Keratinocyte (primary cell): ENCODE measurements at regions not wholly inside any gene's neighbourhood (a gene's known extent, or its start where the extent isn't known, plus 50 kb on each side); places are given as distances from the start of the nearest gene placed in this dataset.

Experiments used
- DNase-seq: peaks from one replicate; pipeline ENCODE4 v3.0.0-alpha.2; 2011; ENCODE audit warnings: low read depth, missing footprints, low spot score
- FAIRE-seq: peaks from 2 replicates; lab custom pipeline; 2011; peaks lifted over from hg19 to GRCh38; lab: Jason Lieb, UNC
- H2AFZ ChIP-seq: 2 replicates; pipeline ENCODE4 v1.6.0; 2012; ENCODE audit warnings: low read length, control low read depth, inconsistent platforms; ENCODE audit not compliant: control insufficient read depth
- H3K27ac ChIP-seq: 2 replicates; pipeline ENCODE4 v1.5.1; 2011; ENCODE audit warnings: low read length; ENCODE audit not compliant: control insufficient read depth, insufficient read depth
- H3K27me3 ChIP-seq: 3 replicates; pipeline ENCODE4 v1.6.0; 2011; ENCODE audit warnings: low read length; ENCODE audit not compliant: control insufficient read depth, insufficient read depth; ENCODE audit errors: extremely low read depth
- H3K36me3 ChIP-seq, 2 experiments: 2 replicates in 1 of 2; 3 replicates in 1 of 2; pipeline ENCODE4 v1.5.1; 2011; ENCODE audit warnings: low read length in 2 of 2, mild to moderate bottlenecking in 1 of 2; ENCODE audit not compliant: control insufficient read depth in 2 of 2, insufficient read depth in 2 of 2; ENCODE audit errors: extremely low read depth in 1 of 2
- H3K4me1 ChIP-seq: 3 replicates; pipeline ENCODE4 v1.5.1; 2011; ENCODE audit warnings: low read length; ENCODE audit not compliant: control insufficient read depth, insufficient read depth; ENCODE audit errors: extremely low read depth
- H3K4me2 ChIP-seq: 3 replicates; pipeline ENCODE4 v1.6.0; 2011; ENCODE audit warnings: low read depth, low read length; ENCODE audit not compliant: control insufficient read depth, insufficient read depth; ENCODE audit errors: extremely low read depth
- H3K4me3 ChIP-seq, 3 experiments: fragments of 200-600 bp in 1 of 3; sonication (generic) in 1 of 3; 2 replicates in 2 of 3; 3 replicates in 1 of 3; pipeline ENCODE4 v1.5.1; 2011 to 2016; ENCODE audit warnings: low read length in 3 of 3, mild to moderate bottlenecking in 3 of 3, control low read depth in 2 of 3, inconsistent platforms in 1 of 3, low read depth in 1 of 3, mixed read lengths in 1 of 3, mixed run types in 1 of 3, moderate library complexity in 1 of 3; ENCODE audit not compliant: control insufficient read depth in 2 of 3, insufficient read depth in 2 of 3; ENCODE audit errors: extremely low read depth in 1 of 3
- H3K79me2 ChIP-seq: 2 replicates; pipeline ENCODE4 v1.6.0; 2012; ENCODE audit warnings: low read length; ENCODE audit not compliant: control insufficient read depth, insufficient read depth
- H3K9ac ChIP-seq: 3 replicates; pipeline ENCODE4 v1.6.0; 2011; ENCODE audit warnings: low read length; ENCODE audit not compliant: control insufficient read depth, insufficient read depth; ENCODE audit errors: extremely low read depth
- H3K9me1 ChIP-seq: 3 replicates; pipeline ENCODE4 v1.6.0; 2011; ENCODE audit warnings: low read length; ENCODE audit not compliant: control insufficient read depth, insufficient read depth; ENCODE audit errors: extremely low read depth
- H3K9me3 ChIP-seq: 2 replicates; pipeline ENCODE4 v1.5.1; 2012; ENCODE audit warnings: low read depth, low read length; ENCODE audit not compliant: control insufficient read depth
- H4K20me1 ChIP-seq: 3 replicates; pipeline ENCODE4 v1.6.0; 2011; ENCODE audit warnings: low read length; ENCODE audit not compliant: control insufficient read depth, insufficient read depth; ENCODE audit errors: extremely low read depth
- CTCF ChIP-seq, 3 experiments: IDR thresholded peaks in 1 of 3; conservative IDR thresholded peaks in 1 of 3; optimal IDR thresholded peaks in 1 of 3; 2 replicates in 2 of 3; 3 replicates in 1 of 3; pipeline versions ENCODE3 to v1.5.1; 2011; ENCODE audit warnings: low read length in 3 of 3, mild to moderate bottlenecking in 3 of 3, moderate library complexity in 2 of 3, control low read depth in 1 of 3, inconsistent platforms in 1 of 3; ENCODE audit not compliant: insufficient read depth in 2 of 3; ENCODE audit errors: extremely low read depth in 1 of 3
- EZH2 ChIP-seq: IDR thresholded peaks from one replicate; pipeline ENCODE4 v1.6.1; 2012; ENCODE audit warnings: inconsistent platforms, mild to moderate bottlenecking, low read length, moderate library complexity
- dilution Hi-C: fragments of 300-500 bp; cut with MboI; formaldehyde crosslinking; loops from one replicate; pipeline ENCODE4 v1.7.0; 2020; ENCODE audit warnings: low sequenced_read_pairs; ENCODE audit not compliant: extremely low pct_ligation_motif_present

- H3K36me3 ChIP-seq, result no peaks in the 10 kb centered on the region
- no peak overlapping the region for H3K9ac ChIP-seq
- no peak overlapping the region for H3K4me2 ChIP-seq
- peaks cover 2% of the 10 kb centered on the region for H3K9me1 ChIP-seq
- DNase-seq, result no peak
- no peaks in the 10 kb centered on the region for H3K9me3 ChIP-seq
- no peak overlapping the region for H2AFZ ChIP-seq
- H3K4me1 ChIP-seq, result peaks cover 47% of the 10 kb centered on the region
- dilution Hi-C loops, result no loop called here
- H4K20me1 ChIP-seq, result no peaks in the 10 kb centered on the region
- no peak for TF ChIP-seq EZH2
- no peak for TF ChIP-seq CTCF (optimal IDR thresholded peaks at IDR 0.05 in 1 of 3, IDR thresholded peaks at IDR 0.05 in 1 of 3, conservative IDR thresholded peaks at IDR 0.05 in 1 of 3; ENCODE audit: extremely low read depth in 1 of 3, insufficient read depth in 2 of 3, low read length in 3 of 3)
- H3K79me2 ChIP-seq, result no peaks in the 10 kb centered on the region
- H3K27ac ChIP-seq, result no peak overlapping the region
- no peak for FAIRE-seq
- H3K27me3 ChIP-seq, result no peaks in the 10 kb centered on the region
- no peak overlapping the region for H3K4me3 ChIP-seq
Measured at GRCh38 chr2:20137131-20137571, 85.7 kb upstream of the LAPTM4A start.

- peak; percentile 63 for DNase-seq
- TF ChIP-seq CTCF (optimal IDR thresholded peaks at IDR 0.05 in 1 of 3, IDR thresholded peaks at IDR 0.05 in 1 of 3, conservative IDR thresholded peaks at IDR 0.05 in 1 of 3; ENCODE audit: extremely low read depth in 1 of 3, insufficient read depth in 2 of 3, low read length in 3 of 3) (no peak), EZH2 (no peak)
- Histone ChIP-seq H3K4me1 (peaks cover 37% of the 10 kb centered on the region), H3K4me3 (no peak overlapping the region), H3K27me3 (no peaks in the 10 kb centered on the region), H3K36me3 (no peaks in the 10 kb centered on the region), H3K9ac (peak overlapping the region; percentile 45), H3K79me2 (no peaks in the 10 kb centered on the region), H3K9me3 (no peaks in the 10 kb centered on the region), H4K20me1 (no peaks in the 10 kb centered on the region), H3K9me1 (peaks cover 2% of the 10 kb centered on the region), H2AFZ (peak overlapping the region; percentile 60), H3K4me2 (peak overlapping the region; percentile 53), H3K27ac (peak overlapping the region; percentile 39)
- FAIRE-seq, result peak; percentile 20
- dilution Hi-C loops, result no loop called here
Measured at GRCh38 chr2:20136149-20136548, 84.7 kb upstream of the LAPTM4A start.
